NT2/D1 (cell line): ENCODE measurements at regions not wholly inside any gene's neighbourhood (a gene's known extent, or its start where the extent isn't known, plus 50 kb on each side); places are given as distances from the start of the nearest gene placed in this dataset.
A peak's percentile ranks its signal among the peaks of the same experiment; 100 is the strongest.

ENCODE experiments used
- DNase-seq: peaks from one replicate; pipeline ENCODE4 v3.0.0-alpha.2; 2011; ENCODE audit warnings: low read depth, low spot score
- H3K27me3 ChIP-seq: 2 replicates; pipeline ENCODE4 v1.6.0; 2011; ENCODE audit warnings: mild to moderate bottlenecking; ENCODE audit not compliant: insufficient read length, insufficient read depth
- H3K36me3 ChIP-seq: 2 replicates; pipeline ENCODE4 v1.6.1; 2011; ENCODE audit warnings: mild to moderate bottlenecking, low read length, mixed read lengths; ENCODE audit not compliant: insufficient read depth, insufficient read length
- H3K4me1 ChIP-seq: 2 replicates; pipeline ENCODE4 v1.5.1; 2011; ENCODE audit not compliant: insufficient read depth, insufficient read length
- H3K4me3 ChIP-seq: 2 replicates; pipeline ENCODE4 v1.5.1; 2011; ENCODE audit warnings: low read depth; ENCODE audit not compliant: insufficient read length
- H3K9ac ChIP-seq: 2 replicates; pipeline ENCODE4 v1.6.0; 2011; ENCODE audit warnings: low read depth; ENCODE audit not compliant: insufficient read length
- H3K9me3 ChIP-seq: 2 replicates; pipeline ENCODE4 v1.5.1; 2011; ENCODE audit warnings: mild to moderate bottlenecking, low read length; ENCODE audit not compliant: insufficient read depth
- SUZ12 ChIP-seq: IDR thresholded peaks from 2 replicates; pipeline ENCODE4 v1.6.1; 2011; ENCODE audit not compliant: insufficient read length, insufficient read depth; ENCODE audit errors: extremely low read depth
- YY1 ChIP-seq: IDR thresholded peaks from 2 replicates; pipeline ENCODE4 v1.6.1; 2011; ENCODE audit not compliant: insufficient read length, insufficient read depth
- ZNF274 ChIP-seq: IDR thresholded peaks from 2 replicates; pipeline ENCODE4 v1.6.1; 2011; ENCODE audit warnings: mild to moderate bottlenecking, low read depth, low read length

DNA sequence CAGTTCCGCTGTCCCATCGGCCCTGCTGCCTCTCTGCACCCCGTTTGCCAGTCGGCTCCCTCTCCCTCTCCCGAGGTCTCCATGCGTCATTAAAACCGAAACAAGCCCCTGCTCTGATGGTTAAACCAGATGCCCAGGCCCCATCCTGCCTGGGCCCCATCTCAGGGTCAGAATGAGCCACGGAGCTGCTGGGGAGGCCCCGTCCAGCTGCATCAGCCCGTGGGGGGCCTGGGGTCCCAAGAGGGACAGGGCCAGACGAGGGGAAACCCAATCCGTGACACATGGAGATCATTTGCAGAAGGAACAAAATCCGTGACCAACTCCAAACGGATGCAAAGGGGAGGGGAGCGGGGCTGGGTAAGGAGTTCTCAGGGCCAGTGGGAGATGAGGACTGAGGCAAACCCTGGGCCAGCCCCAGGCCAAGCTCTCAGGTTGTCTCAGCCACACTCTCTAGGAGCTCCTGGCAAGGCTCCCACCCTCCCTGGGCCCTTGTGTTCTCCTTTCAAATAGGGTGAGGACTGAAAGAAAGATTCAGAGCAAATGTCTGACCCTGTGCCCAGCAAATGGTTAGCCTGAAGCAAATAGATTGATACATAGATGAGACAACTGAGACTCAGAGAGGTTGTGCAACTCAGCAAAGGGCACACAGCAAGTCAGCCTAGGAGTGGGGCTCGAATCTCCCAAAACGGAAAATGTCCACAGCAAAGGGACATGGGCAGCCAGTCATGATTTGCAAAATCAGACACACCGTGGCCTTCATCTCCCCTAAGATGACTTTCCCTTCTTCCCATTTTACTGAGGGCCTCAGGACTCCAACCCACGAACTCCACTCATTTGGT lies 162.1 kb downstream of the MN1 start:
- no peak for TF ChIP-seq ZNF274
- TF ChIP-seq YY1, result no peak
- TF ChIP-seq SUZ12, result no peak
- no peak overlapping the region for H3K4me3 ChIP-seq
- no peak overlapping the region for H3K9ac ChIP-seq
- peaks cover 36% of the 10 kb centered on the region for H3K27me3 ChIP-seq
- H3K9me3 ChIP-seq, result no peaks in the 10 kb centered on the region
- no peaks in the 10 kb centered on the region for H3K36me3 ChIP-seq
- peaks cover 24% of the 10 kb centered on the region for H3K4me1 ChIP-seq
- DNase-seq, result no peak

- no peak overlapping the region for H3K9ac ChIP-seq
- H3K4me1 ChIP-seq, result peaks cover 28% of the 10 kb centered on the region
- DNase-seq, result no peak
- H3K27me3 ChIP-seq, result peaks cover 35% of the 10 kb centered on the region
- no peak overlapping the region for H3K4me3 ChIP-seq
- no peaks in the 10 kb centered on the region for H3K9me3 ChIP-seq
- TF ChIP-seq SUZ12 (no peak), YY1 (no peak), ZNF274 (no peak)
- no peaks in the 10 kb centered on the region for H3K36me3 ChIP-seq
Observed at GRCh38 chr22:27641049-27641795, 160.3 kb downstream of the MN1 start.

DNA sequence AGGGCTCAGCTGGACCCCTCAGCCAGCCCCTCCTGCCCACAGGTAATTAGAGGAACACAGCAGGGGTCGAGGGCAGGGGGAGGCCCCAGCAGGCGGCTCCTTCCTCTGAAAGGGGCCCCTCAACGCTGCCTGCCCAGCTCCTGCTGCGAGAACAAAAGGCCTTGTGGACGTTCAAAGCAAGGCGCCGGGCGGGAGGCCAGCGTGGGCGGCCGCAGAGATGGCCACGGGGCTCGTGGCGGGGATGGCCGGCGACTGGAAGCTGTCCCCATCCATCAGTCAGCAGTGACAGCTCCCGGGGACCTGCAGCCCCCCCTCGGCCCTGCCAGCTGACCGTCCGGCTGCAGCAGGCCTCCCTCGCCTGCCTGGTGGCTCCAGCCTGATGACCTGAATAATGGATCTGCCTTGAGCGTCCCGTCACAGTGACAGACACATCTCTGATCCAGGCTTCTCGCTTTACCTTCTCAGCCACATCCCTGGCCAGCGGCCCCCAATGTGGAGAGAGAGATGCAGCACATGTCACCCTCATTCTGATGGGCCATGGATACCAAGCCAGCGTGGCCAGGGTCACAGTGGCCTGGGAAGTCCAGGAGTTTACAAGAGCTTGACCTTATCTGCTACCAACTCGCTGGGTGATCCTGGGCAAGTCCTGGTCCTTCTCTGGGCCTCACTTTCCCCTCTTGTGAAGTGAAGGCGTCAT lies 159.3 kb downstream of the MN1 start:
- Histone ChIP-seq H3K36me3 (no peaks in the 10 kb centered on the region), H3K4me3 (peak overlapping the region; percentile 6), H3K9me3 (no peaks in the 10 kb centered on the region), H3K27me3 (peaks cover 33% of the 10 kb centered on the region), H3K9ac (peak overlapping the region; percentile 64), H3K4me1 (peaks cover 24% of the 10 kb centered on the region)
- DNase-seq, result no peak
- TF ChIP-seq ZNF274 (no peak), SUZ12 (no peak), YY1 (no peak)

- no peak for DNase-seq
- H3K9ac ChIP-seq, result no peak overlapping the region
- H3K9me3 ChIP-seq, result no peaks in the 10 kb centered on the region
- no peak overlapping the region for H3K4me3 ChIP-seq
- H3K27me3 ChIP-seq, result peaks cover 41% of the 10 kb centered on the region
- TF ChIP-seq ZNF274 (no peak), SUZ12 (no peak), YY1 (no peak)
- H3K36me3 ChIP-seq, result no peaks in the 10 kb centered on the region
- H3K4me1 ChIP-seq, result peaks cover 14% of the 10 kb centered on the region
Observed at GRCh38 chr22:27643907-27644306, 157.6 kb downstream of the MN1 start.

- Histone ChIP-seq H3K36me3 (no peaks in the 10 kb centered on the region), H3K9me3 (no peaks in the 10 kb centered on the region)
- no peak for DNase-seq
Observed at GRCh38 chr22:27644566-27644965, 157.0 kb downstream of the MN1 start.

GRCh38 chr22:27647540-27647939 lies 154.0 kb downstream of the MN1 start:
- no peak overlapping the region for H3K9ac ChIP-seq
- peaks cover 37% of the 10 kb centered on the region for H3K27me3 ChIP-seq
- no peak overlapping the region for H3K4me3 ChIP-seq
- no peak for DNase-seq
- H3K9me3 ChIP-seq, result no peaks in the 10 kb centered on the region
- no peaks in the 10 kb centered on the region for H3K36me3 ChIP-seq
- peaks cover 8% of the 10 kb centered on the region for H3K4me1 ChIP-seq
- TF ChIP-seq ZNF274, result no peak

More at GRCh38 chr22:27644566-27644965, 157.0 kb downstream of the MN1 start:
- H3K4me1 ChIP-seq, result peaks cover 10% of the 10 kb centered on the region
- no peak for TF ChIP-seq SUZ12
- no peak for TF ChIP-seq YY1
- TF ChIP-seq ZNF274, result no peak
- peaks cover 45% of the 10 kb centered on the region for H3K27me3 ChIP-seq
- no peak overlapping the region for H3K4me3 ChIP-seq
- no peak overlapping the region for H3K9ac ChIP-seq

- Histone ChIP-seq H3K27me3 (peaks cover 31% of the 10 kb centered on the region), H3K9ac (no peak overlapping the region), H3K36me3 (no peaks in the 10 kb centered on the region), H3K4me3 (no peak overlapping the region), H3K9me3 (no peaks in the 10 kb centered on the region), H3K4me1 (peaks cover 4% of the 10 kb centered on the region)
- TF ChIP-seq YY1, result no peak
- TF ChIP-seq ZNF274, result no peak
- TF ChIP-seq SUZ12, result no peak
- no peak for DNase-seq
Observed at GRCh38 chr22:27648074-27648473, 153.5 kb downstream of the MN1 start.
